Thoracic aorta (tissue), 2 donors: ENCODE measurements at regions not wholly inside any gene's neighbourhood (a gene's known extent, or its start where the extent isn't known, plus 50 kb on each side); places are given as distances from the start of the nearest gene placed in this dataset.

Experiments
- ATAC-seq: fragments of 150-250 bp; one replicate; pipeline ENCODE4 v1.8.0; 2017; ENCODE audit warnings: low read depth; ENCODE audit not compliant: insufficient number of reproducible peaks, low FRiP score
- DNase-seq: peaks from one replicate; pipeline ENCODE4 v3.0.0-alpha.2; 2020; ENCODE audit warnings: low spot score
- H3K27ac ChIP-seq, 2 donors: fragments of 200-600 bp; sonication (generic); 1 replicate in 1 of 2; 2 replicates in 1 of 2; pipeline ENCODE4 v1.5.1; 2016; ENCODE audit warnings: mild to moderate bottlenecking in 2 of 2, moderate library complexity in 2 of 2
- H3K27me3 ChIP-seq: fragments of 200-600 bp; sonication (generic); replicated peaks from 2 replicates; pipeline ENCODE4 v1.6.0; 2016; ENCODE audit warnings: mild to moderate bottlenecking; ENCODE audit not compliant: insufficient read depth
- H3K36me3 ChIP-seq: fragments of 200-600 bp; sonication (generic); one replicate; pipeline ENCODE4 v1.5.1; 2016
- H3K4me1 ChIP-seq, 2 donors: fragments of 200-600 bp; sonication (generic); 1 replicate in 1 of 2; 2 replicates in 1 of 2; pipeline versions ENCODE4 v1.5.1 to v1.6.0; 2016; ENCODE audit warnings: low read depth in 2 of 2, mild to moderate bottlenecking in 1 of 2; ENCODE audit not compliant: control insufficient read depth in 1 of 2
- H3K4me3 ChIP-seq: fragments of 200-600 bp; sonication (generic); 2 replicates; pipeline ENCODE4 v1.5.1; 2016; ENCODE audit warnings: mild to moderate bottlenecking
- H3K9me3 ChIP-seq: fragments of 200-600 bp; sonication (generic); 2 replicates; pipeline ENCODE4 v1.5.1; 2016
- CTCF ChIP-seq: fragments of 200-600 bp; sonication (generic); IDR thresholded peaks from one replicate; pipeline ENCODE4 v1.5.1; 2019; ENCODE audit warnings: antibody characterized with exemption

GRCh38 chr5:125743939-125744338 lies 679.3 kb upstream of the GRAMD2B start:
- no peak overlapping the region for H3K27ac ChIP-seq
- no peaks in the 10 kb centered on the region for H3K9me3 ChIP-seq
- H3K4me3 ChIP-seq, result no peak overlapping the region
- DNase-seq, result no peak
- ATAC-seq, result no peak
- H3K4me1 ChIP-seq, result no peaks in the 10 kb centered on the region
- H3K27me3 ChIP-seq, result no peaks in the 10 kb centered on the region
- no peaks in the 10 kb centered on the region for H3K36me3 ChIP-seq
- TF ChIP-seq CTCF, result no peak

- no peak for ATAC-seq
- H3K4me1 ChIP-seq, result no peaks in the 10 kb centered on the region
- H3K36me3 ChIP-seq, result no peaks in the 10 kb centered on the region
- H3K9me3 ChIP-seq, result no peaks in the 10 kb centered on the region
- no peak overlapping the region for H3K27ac ChIP-seq
- H3K4me3 ChIP-seq, result no peak overlapping the region
- no peak for TF ChIP-seq CTCF
- DNase-seq, result no peak
- H3K27me3 ChIP-seq, result no peaks in the 10 kb centered on the region
Observed at GRCh38 chr5:125746917-125747316, 676.3 kb upstream of the GRAMD2B start.

GRCh38 chr5:125750147-125750860 lies 672.9 kb upstream of the GRAMD2B start:
- no peak for TF ChIP-seq CTCF
- no peak for ATAC-seq

GRCh38 chr5:125750861-125751186 lies 672.4 kb upstream of the GRAMD2B start:
- no peak for TF ChIP-seq CTCF
- Histone ChIP-seq H3K4me3 (no peak overlapping the region), H3K27ac (no peak overlapping the region), H3K36me3 (no peaks in the 10 kb centered on the region), H3K4me1 (no peaks in the 10 kb centered on the region), H3K27me3 (no peaks in the 10 kb centered on the region), H3K9me3 (no peaks in the 10 kb centered on the region)
- ATAC-seq (no peak), DNase-seq (no peak)

More at GRCh38 chr5:125750147-125750860, 672.9 kb upstream of the GRAMD2B start:
- no peaks in the 10 kb centered on the region for H3K27me3 ChIP-seq
- no peak overlapping the region for H3K27ac ChIP-seq
- no peaks in the 10 kb centered on the region for H3K4me1 ChIP-seq
- no peak for DNase-seq
- no peaks in the 10 kb centered on the region for H3K36me3 ChIP-seq
- H3K4me3 ChIP-seq, result no peak overlapping the region
- no peaks in the 10 kb centered on the region for H3K9me3 ChIP-seq

- Histone ChIP-seq H3K27ac (no peak overlapping the region), H3K27me3 (no peaks in the 10 kb centered on the region), H3K4me3 (no peak overlapping the region), H3K4me1 (no peaks in the 10 kb centered on the region), H3K9me3 (no peaks in the 10 kb centered on the region), H3K36me3 (no peaks in the 10 kb centered on the region)
- DNase-seq (no peak), ATAC-seq (no peak)
- no peak for TF ChIP-seq CTCF
Observed at GRCh38 chr5:125756456-125756855, 666.8 kb upstream of the GRAMD2B start.
